ENCODE measurements at regions not wholly inside any gene's neighbourhood (a gene's known extent, or its start where the extent isn't known, plus 50 kb on each side); places are given as distances from the start of the nearest gene placed in this dataset.

DNA sequence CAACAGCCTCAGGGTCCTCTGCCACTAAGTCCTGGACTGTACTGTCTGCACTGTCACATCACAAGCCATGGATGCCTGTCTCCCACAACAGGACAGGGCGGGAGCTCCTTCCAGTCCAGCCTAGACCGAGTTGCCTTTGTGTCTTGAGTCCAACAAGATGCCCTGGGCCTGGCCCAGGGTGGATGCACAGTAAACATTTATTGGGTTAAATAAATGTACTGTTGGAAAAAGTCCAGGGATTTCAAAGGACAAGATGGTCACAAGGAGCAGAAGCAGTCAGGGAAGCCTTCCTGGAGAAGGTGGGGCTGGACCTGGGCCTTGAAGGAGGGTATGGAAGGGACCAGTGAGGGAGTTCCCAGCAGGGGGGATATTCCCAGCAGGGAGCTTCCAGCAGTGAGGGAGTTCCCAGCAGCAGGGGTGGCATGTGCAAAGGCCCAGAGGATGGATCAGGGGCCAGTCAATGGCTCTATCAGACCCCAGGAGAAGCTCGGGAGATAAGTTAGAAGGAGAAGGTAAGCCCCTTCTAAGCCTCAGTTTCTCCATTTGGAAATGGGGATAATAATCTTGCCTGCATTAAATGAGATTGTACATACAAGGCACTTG lies 72.7 kb upstream of the NEURL1B start:
- TF ChIP-seq, protein P1, sequence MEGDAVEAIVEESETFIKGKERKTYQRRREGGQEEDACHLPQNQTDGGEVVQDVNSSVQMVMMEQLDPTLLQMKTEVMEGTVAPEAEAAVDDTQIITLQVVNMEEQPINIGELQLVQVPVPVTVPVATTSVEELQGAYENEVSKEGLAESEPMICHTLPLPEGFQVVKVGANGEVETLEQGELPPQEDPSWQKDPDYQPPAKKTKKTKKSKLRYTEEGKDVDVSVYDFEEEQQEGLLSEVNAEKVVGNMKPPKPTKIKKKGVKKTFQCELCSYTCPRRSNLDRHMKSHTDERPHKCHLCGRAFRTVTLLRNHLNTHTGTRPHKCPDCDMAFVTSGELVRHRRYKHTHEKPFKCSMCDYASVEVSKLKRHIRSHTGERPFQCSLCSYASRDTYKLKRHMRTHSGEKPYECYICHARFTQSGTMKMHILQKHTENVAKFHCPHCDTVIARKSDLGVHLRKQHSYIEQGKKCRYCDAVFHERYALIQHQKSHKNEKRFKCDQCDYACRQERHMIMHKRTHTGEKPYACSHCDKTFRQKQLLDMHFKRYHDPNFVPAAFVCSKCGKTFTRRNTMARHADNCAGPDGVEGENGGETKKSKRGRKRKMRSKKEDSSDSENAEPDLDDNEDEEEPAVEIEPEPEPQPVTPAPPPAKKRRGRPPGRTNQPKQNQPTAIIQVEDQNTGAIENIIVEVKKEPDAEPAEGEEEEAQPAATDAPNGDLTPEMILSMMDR (IDR thresholded peaks at IDR 0.05): no peak
- TF ChIP-seq POLR2A (IDR thresholded peaks at IDR 0.05): no peak

Measured in esophagus squamous epithelium (tissue), 4 donors.